Stimulated activated memory B cell treated with anti-CD40 and anti-IgM and Interleukin-4, amounts not matched to agents 10 μg/mL and 1 μg/mL and 100 μg/mL, for 72 hours (primary cell): ENCODE measurements at regions not wholly inside any gene's neighbourhood (a gene's known extent, or its start where the extent isn't known, plus 50 kb on each side); places are given as distances from the start of the nearest gene placed in this dataset.

ENCODE experiments used
- ATAC-seq: fragments of 150-1000 bp; cut with Tn5 transposase; 2 replicates; pipeline ENCODE4 v1.10.0; 2021
- H3K27ac Mint-ChIP-seq: one replicate; pipeline ENCODE4 v1.8.0; 2022; ENCODE audit warnings: mild to moderate bottlenecking, mixed read lengths
- H3K27me3 Mint-ChIP-seq: one replicate; pipeline ENCODE4 v1.8.0; 2022; ENCODE audit warnings: mixed read lengths
- H3K36me3 Mint-ChIP-seq: one replicate; pipeline ENCODE4 v1.8.0; 2022; ENCODE audit warnings: mixed read lengths
- H3K4me1 Mint-ChIP-seq: one replicate; pipeline ENCODE4 v1.8.0; 2022; ENCODE audit warnings: mixed read lengths
- H3K4me3 Mint-ChIP-seq: one replicate; pipeline ENCODE4 v1.8.0; 2022; ENCODE audit warnings: mild to moderate bottlenecking, moderate library complexity, mixed read lengths
- H3K9me3 Mint-ChIP-seq: one replicate; pipeline ENCODE4 v1.8.0; 2022; ENCODE audit warnings: mixed read lengths

DNA sequence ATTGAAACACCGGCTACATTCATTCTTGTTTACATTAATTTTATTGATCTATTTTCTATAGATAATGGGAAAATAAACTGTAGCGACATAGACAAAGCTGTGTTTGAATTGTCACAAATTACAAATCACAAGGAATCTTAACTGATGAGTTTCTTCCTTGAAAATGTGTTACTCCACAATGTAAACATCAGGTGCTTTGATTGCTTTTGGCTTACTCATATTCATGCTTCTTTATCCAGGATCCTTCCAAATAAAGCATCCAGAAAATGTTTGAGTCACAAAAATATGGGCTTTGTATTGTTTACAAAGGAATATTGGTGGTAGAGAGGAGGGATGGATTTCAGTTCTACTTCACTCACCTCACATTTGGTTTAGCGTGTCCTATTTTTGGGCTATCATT lies 64.0 kb downstream of the BMP2 start:
- Mint-ChIP-seq H3K27me3 (no peaks in the 10 kb centered on the region), H3K4me1 (no peaks in the 10 kb centered on the region)

DNA sequence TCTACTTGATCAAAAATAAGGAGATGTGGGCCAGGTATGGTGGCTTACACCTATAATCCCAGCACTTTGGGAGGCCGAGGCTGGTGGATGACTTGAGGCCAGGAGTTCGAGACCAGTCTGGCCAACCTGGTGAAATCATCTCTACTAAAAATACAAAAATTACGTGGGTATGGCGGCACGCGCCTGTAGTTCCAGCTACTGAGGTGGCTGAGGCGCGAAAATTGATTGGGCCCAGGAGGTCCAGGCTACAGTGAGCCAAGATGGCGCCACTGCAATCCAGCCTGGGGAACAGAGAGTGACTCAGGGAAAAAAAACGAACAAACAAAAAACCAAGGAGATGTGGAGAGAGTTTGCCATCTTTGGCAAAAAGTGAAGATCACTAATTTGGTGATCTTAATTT lies 65.3 kb downstream of the BMP2 start:
- Mint-ChIP-seq H3K27me3 (no peaks in the 10 kb centered on the region), H3K4me1 (no peaks in the 10 kb centered on the region), H3K4me3 (no peak overlapping the region), H3K27ac (no peak overlapping the region), H3K9me3 (no peaks in the 10 kb centered on the region), H3K36me3 (no peaks in the 10 kb centered on the region)
- ATAC-seq: no peak

More for the DNA sequence above, 64.0 kb downstream of the BMP2 start:
- Mint-ChIP-seq H3K27ac (no peak overlapping the region), H3K36me3 (no peaks in the 10 kb centered on the region), H3K9me3 (no peaks in the 10 kb centered on the region), H3K4me3 (no peak overlapping the region)
- no peak for ATAC-seq

DNA sequence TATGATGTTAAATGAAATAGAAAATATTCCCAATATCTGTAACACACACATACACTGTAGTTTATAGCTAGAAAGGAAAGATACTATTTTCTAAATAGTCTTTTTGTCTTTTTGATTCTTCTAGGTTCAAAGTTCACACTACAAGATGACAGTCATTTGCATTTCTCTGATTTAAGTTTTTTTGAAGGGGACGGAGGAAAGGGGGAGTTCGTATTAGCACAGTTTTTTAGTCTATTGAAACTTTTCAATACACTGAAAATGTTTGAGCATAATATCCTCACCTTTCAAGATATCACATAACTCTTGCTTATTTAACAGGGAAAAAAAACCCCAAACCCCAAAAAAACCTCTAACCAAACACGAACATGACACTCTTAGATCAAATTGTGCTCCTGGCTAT lies 68.1 kb downstream of the BMP2 start:
- H3K36me3 Mint-ChIP-seq: no peaks in the 10 kb centered on the region
- H3K4me3 Mint-ChIP-seq: no peak overlapping the region
- no peaks in the 10 kb centered on the region for H3K4me1 Mint-ChIP-seq
- no peak for ATAC-seq
- no peaks in the 10 kb centered on the region for H3K9me3 Mint-ChIP-seq
- H3K27me3 Mint-ChIP-seq: no peaks in the 10 kb centered on the region
- H3K27ac Mint-ChIP-seq: no peak overlapping the region

DNA sequence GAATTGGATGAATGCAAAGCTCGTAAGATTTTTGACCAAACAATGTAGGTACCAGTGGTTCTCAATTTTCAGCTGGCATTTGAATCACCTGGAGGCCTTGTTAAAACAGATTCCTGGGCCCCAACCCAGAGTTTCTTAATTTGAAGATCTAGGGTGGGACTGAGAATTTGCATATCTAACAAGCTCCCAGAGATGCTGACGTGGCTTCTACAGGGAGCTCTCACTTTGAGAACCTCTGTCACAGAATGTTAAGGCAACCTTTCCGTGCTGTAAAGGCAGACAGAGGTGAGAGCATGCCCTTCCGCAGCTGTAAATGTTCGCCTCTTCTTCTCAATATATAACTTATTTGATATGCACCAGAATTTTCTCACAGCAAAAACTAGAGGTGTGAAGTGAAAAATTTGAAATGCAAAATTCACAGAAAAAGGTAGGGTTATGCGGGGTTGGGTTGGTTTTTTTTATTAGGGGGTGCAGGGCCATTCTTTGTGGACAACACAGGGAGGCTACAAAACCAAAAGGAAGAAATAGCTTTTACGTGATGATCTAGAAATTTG lies 69.4 kb downstream of the BMP2 start:
- H3K4me3 Mint-ChIP-seq: no peak overlapping the region
- no peak overlapping the region for H3K27ac Mint-ChIP-seq
- no peak for ATAC-seq
- no peaks in the 10 kb centered on the region for H3K27me3 Mint-ChIP-seq
- no peaks in the 10 kb centered on the region for H3K36me3 Mint-ChIP-seq
- no peaks in the 10 kb centered on the region for H3K4me1 Mint-ChIP-seq
- peaks cover 3% of the 10 kb centered on the region for H3K9me3 Mint-ChIP-seq

DNA sequence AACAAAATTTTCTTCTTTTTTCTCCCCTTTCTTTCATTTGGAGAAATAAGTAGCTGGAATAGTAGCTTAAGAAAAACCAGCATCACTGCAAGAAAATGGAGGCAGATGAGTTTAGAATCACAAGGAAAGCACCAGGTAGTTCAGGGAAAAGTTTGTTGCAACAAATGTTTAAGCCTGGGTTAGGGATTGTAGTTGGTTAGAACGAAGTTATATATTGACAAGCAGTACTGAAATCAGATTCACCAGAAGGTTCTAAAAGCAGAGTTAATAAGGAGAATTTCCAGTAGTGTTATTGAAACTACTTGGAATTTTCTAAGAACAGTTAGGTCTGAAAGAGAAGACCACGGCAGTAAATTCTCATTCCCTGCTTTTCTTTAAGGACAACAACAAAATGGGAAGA lies 70.2 kb downstream of the BMP2 start:
- ATAC-seq: no peak
- Mint-ChIP-seq H3K4me1 (no peaks in the 10 kb centered on the region), H3K27ac (no peak overlapping the region), H3K4me3 (no peak overlapping the region), H3K9me3 (peaks cover 3% of the 10 kb centered on the region), H3K27me3 (no peaks in the 10 kb centered on the region), H3K36me3 (no peaks in the 10 kb centered on the region)

DNA sequence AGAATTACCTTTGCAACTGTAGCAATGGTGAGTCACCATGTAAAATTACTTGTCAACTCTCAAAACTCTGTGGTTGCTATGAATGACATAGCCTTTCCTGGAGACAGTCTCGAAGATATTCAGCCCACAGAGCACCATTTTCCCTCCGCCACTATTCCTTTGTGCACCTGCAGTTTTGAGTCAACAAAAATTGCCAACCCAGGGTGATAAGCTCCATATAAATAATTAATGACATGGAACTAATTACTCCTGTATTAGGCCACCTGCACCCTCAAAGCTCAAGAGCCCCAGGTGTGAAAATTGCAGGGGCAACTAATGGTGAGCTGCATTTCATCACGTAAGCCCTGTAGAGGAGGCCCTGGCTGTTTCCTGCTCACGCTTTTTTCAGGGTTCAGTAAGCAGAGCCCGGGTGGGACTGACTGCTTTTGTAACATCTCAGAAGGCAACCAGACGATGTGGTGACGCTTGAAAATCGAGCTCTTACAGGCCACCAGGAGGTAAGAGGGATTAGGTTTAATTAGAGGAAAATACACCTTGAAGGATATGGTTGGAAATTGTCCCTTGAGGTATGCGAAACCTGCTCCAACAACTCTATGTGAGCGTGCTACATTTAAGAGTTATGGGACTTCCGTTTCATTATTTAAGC lies 70.8 kb downstream of the BMP2 start:
- Mint-ChIP-seq H3K4me3 (no peak overlapping the region), H3K27ac (no peak overlapping the region), H3K27me3 (no peaks in the 10 kb centered on the region), H3K36me3 (no peaks in the 10 kb centered on the region), H3K9me3 (peaks cover 3% of the 10 kb centered on the region), H3K4me1 (no peaks in the 10 kb centered on the region)
- ATAC-seq: no peak

DNA sequence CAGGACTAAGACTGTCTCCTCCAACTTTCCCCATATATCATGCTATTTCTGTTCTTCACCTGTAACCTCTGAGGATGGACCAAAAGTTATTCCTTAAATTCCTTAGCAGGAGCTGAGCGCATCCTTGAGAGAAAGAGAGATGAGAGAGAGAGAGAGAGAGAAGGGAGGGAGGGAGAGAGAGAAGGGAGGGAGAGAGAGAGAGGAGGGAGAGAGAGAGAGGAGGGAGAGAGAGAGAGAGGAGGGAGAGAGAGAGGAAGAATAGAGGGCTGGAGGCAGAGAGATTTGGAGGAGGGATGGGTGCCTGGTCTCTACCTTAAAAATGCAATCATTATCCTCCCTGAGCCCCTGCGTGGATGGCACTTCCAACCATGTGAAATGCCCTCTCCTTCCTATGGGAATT lies 73.6 kb downstream of the BMP2 start:
- Mint-ChIP-seq H3K4me1 (no peaks in the 10 kb centered on the region), H3K36me3 (no peaks in the 10 kb centered on the region), H3K27ac (no peak overlapping the region), H3K4me3 (no peak overlapping the region), H3K9me3 (peaks cover 3% of the 10 kb centered on the region), H3K27me3 (no peaks in the 10 kb centered on the region)
- ATAC-seq: no peak

DNA sequence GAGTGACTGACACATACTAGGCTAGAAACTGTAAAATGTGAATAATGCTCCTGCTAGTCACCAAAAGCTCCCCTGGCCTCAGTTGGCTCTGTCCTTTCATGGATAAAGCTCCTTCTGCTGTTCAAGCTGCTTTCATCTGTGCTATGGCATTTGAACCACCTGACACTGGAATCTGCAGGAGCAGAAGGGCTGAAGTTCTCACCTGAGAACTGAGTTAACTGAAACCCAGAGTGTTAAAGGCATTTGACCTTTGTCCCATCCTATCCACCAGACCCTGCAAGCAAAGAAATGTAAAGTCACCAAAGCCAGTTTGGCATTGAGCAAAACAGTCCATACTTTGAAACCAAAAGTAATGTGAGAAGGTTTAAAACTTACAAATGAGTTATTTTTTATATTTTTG lies 77.7 kb downstream of the BMP2 start:
- H3K9me3 Mint-ChIP-seq: peaks cover 6% of the 10 kb centered on the region
- no peak overlapping the region for H3K4me3 Mint-ChIP-seq
- no peak for ATAC-seq
- H3K27ac Mint-ChIP-seq: no peak overlapping the region
- H3K27me3 Mint-ChIP-seq: no peaks in the 10 kb centered on the region
- no peaks in the 10 kb centered on the region for H3K4me1 Mint-ChIP-seq
- no peaks in the 10 kb centered on the region for H3K36me3 Mint-ChIP-seq

DNA sequence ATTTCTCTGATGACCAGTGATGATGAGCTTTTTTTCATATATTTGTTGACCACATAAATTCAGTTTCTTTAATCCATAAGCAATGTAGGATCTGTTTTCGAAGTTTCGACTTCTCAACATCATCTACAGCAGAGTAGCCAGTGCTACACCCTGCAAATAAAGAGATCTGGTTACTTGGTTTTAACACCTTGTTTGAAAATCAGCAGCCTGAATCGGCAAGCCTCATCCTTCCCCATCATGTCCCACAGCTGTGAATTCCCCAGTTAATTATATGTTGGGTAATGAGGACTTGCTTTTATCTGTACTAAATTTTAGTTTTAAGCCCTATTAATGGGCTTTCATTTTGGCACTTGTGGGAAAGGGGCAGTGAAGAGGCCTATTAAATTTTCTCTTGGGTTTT lies 80.6 kb downstream of the BMP2 start:
- Mint-ChIP-seq H3K9me3 (peaks cover 3% of the 10 kb centered on the region), H3K27ac (no peak overlapping the region), H3K36me3 (no peaks in the 10 kb centered on the region), H3K4me1 (no peaks in the 10 kb centered on the region), H3K27me3 (no peaks in the 10 kb centered on the region), H3K4me3 (no peak overlapping the region)
- ATAC-seq: no peak

DNA sequence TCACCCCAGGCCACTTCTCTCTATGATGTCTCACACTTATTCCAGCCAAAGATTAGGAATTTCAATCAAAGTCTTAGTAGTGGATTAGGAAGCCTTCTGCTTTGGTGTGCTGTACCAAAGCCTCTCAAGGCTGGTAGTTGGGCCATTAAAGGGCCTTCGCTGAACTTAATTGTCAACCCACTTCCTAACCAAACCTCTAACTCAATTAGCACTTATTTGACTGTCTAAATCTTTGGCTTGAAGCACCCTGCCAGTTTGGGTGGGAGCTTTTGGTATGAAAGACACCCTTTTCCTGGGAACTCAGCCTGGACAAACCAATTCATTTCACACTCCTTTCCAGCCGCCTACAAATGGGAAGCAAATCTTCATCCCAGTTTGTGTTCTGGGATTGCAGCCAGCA lies 81.5 kb downstream of the BMP2 start:
- no peak overlapping the region for H3K4me3 Mint-ChIP-seq
- H3K27ac Mint-ChIP-seq: no peak overlapping the region
- ATAC-seq: no peak
- no peaks in the 10 kb centered on the region for H3K4me1 Mint-ChIP-seq
- peaks cover 3% of the 10 kb centered on the region for H3K9me3 Mint-ChIP-seq
- H3K27me3 Mint-ChIP-seq: no peaks in the 10 kb centered on the region
- H3K36me3 Mint-ChIP-seq: no peaks in the 10 kb centered on the region

DNA sequence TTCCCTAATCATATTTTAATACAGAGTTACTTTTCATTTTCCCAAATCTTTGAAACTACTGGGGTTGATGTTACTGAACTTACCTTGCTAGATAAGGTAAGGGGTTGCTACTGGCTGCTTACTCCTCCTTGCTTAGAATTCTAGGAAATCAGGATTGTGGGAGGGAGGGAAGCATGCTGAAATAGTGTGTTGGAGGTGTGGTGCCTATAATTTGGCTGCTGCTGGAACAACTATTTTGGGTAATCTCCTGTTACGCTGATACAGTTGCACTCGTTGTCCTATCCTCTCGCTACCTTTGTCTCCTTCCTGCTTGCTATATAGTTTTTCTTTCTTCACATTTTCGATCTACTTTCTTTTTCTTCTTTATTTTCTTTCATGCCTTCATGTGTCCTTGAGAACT lies 83.7 kb downstream of the BMP2 start:
- ATAC-seq: no peak
- Mint-ChIP-seq H3K9me3 (peaks cover 3% of the 10 kb centered on the region), H3K27me3 (no peaks in the 10 kb centered on the region), H3K36me3 (no peaks in the 10 kb centered on the region), H3K4me1 (no peaks in the 10 kb centered on the region), H3K27ac (no peak overlapping the region), H3K4me3 (no peak overlapping the region)

DNA sequence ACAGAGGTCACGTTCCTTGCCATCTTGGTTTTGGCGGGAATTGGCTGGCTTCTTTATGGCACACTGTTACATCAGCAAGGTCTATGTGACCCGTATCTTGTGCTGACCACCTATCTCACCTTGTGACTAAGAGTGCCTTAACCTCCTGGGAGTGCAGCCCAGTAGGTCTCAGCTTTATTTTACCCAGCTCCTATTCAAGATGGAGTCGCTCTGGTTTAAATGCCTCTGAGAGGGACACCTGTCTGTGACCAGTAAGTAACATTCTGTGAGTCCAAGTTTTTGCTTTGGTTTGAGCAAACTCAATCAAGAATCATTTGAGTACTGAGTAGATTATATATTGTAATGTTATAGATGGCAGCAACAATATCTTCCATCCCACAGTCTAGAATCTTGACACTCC lies 85.0 kb downstream of the BMP2 start:
- no peak for ATAC-seq
- H3K27ac Mint-ChIP-seq: no peak overlapping the region
- no peaks in the 10 kb centered on the region for H3K27me3 Mint-ChIP-seq
- H3K4me1 Mint-ChIP-seq: no peaks in the 10 kb centered on the region
- no peak overlapping the region for H3K4me3 Mint-ChIP-seq
- H3K36me3 Mint-ChIP-seq: no peaks in the 10 kb centered on the region
- no peaks in the 10 kb centered on the region for H3K9me3 Mint-ChIP-seq

DNA sequence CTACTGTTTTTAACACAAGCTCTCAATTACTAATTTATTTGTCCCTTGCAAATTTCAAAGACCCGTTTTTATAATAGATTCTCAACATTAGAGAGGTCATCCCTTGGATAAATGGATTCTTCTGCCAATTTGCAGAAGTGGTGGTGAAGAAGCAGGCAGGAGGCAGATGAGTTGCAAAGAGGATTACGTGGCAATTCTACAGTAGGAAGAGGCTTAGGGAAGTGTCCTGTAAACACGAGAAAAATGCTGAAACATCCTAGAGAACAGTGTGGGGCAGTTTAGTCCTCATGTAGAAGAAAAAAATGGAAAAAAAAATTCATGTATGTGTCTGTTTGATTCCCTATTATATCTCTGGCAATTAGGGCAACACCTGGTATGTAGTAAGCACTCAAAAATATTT lies 87.6 kb downstream of the BMP2 start:
- ATAC-seq: no peak
- Mint-ChIP-seq H3K27ac (no peak overlapping the region), H3K9me3 (no peaks in the 10 kb centered on the region), H3K4me3 (no peak overlapping the region), H3K4me1 (no peaks in the 10 kb centered on the region), H3K36me3 (no peaks in the 10 kb centered on the region), H3K27me3 (no peaks in the 10 kb centered on the region)

DNA sequence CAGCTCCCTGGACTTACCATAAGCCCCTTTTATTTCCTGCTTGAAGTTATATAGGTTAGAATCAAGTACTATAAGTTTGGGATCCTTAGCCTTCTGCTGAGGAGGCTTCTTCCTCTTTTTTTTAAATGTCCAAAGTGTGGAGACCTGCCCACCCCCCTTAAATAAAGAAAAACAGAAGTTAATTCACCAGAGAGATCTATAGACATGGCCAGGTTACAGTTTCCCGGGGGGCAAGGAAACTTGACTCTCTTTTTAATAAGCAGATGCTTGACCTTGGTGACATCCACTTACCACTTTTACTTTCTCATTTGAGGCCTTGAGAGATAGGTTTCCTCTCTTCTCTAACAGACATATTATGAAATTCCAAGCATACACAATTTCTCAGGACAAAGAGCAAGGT lies 88.3 kb downstream of the BMP2 start:
- H3K9me3 Mint-ChIP-seq: no peaks in the 10 kb centered on the region

DNA sequence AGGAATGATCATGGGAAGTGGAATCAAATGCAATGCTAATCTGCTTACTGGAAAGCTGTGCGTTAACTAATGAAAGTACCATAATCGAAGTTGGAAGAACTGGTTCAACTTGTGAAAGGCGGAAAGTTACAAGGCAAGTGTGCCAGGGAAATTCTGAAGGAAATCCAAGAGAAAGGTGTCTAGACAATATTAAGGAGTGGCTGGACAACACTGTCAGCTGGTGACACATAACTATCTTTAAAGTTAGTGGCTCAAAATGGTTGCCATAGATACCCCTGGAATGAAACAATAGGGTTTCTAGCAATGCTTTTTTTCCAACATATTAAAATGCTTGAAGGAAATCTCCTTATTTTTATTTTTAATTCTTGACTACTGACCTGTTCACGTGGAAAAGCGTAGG lies 90.4 kb downstream of the BMP2 start:
- no peak for ATAC-seq
- Mint-ChIP-seq H3K27me3 (no peaks in the 10 kb centered on the region), H3K36me3 (no peaks in the 10 kb centered on the region), H3K9me3 (no peaks in the 10 kb centered on the region), H3K27ac (no peak overlapping the region), H3K4me3 (no peak overlapping the region), H3K4me1 (no peaks in the 10 kb centered on the region)

More for the DNA sequence above, 88.3 kb downstream of the BMP2 start:
- Mint-ChIP-seq H3K4me1 (no peaks in the 10 kb centered on the region), H3K27me3 (no peaks in the 10 kb centered on the region), H3K36me3 (no peaks in the 10 kb centered on the region), H3K4me3 (no peak overlapping the region), H3K27ac (no peak overlapping the region)
- no peak for ATAC-seq

DNA sequence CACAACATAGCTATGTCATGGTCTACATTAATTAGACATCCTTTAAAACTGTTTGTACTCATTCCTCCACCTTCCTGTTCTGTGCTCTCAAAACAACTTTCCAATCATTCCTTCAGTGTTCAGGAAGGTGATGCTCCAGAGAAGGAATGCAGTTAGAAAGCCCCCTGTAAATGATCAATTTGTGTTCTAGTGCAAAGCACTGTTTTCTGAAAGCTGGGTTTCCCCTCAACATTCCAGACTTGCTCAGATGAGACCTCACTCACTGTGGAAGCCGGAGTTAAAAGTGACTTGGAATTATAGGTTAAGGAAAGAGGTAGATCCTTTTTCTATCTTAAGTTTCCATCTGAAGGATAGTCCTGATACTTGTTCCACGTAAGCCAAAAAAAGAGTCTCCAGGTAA lies 95.9 kb downstream of the BMP2 start:
- Mint-ChIP-seq H3K27ac (no peak overlapping the region), H3K4me3 (no peak overlapping the region), H3K9me3 (no peaks in the 10 kb centered on the region), H3K27me3 (no peaks in the 10 kb centered on the region), H3K36me3 (no peaks in the 10 kb centered on the region), H3K4me1 (no peaks in the 10 kb centered on the region)
- no peak for ATAC-seq

DNA sequence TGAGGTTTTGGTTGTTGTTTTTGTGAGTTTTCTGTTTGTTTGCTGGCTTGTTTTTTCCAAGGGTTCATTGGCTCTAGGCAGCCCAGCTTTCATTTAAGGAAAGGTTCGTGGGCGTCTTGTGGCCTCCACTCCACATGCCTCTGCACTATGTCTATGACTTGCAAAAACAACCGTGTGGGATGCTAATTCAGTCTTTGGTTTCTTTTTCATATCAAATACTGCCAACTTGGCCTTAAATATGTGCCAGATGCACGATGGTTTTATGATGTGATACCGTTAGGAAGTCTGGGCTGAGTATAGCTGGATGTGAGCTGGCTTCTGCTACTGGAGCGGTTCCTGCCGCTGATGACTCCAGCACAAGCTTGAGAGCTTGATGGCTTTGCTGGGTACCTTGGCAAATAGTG lies 96.3 kb downstream of the BMP2 start:
- H3K36me3 Mint-ChIP-seq: no peaks in the 10 kb centered on the region
- H3K27ac Mint-ChIP-seq: no peak overlapping the region
- no peaks in the 10 kb centered on the region for H3K4me1 Mint-ChIP-seq
- no peaks in the 10 kb centered on the region for H3K9me3 Mint-ChIP-seq
- H3K27me3 Mint-ChIP-seq: no peaks in the 10 kb centered on the region
- no peak for ATAC-seq
- H3K4me3 Mint-ChIP-seq: no peak overlapping the region
